HG02938 (cell line): ENCODE measurements at regions not wholly inside any gene's neighbourhood (a gene's known extent, or its start where the extent isn't known, plus 50 kb on each side); places are given as distances from the start of the nearest gene placed in this dataset.

Experiments
- ATAC-seq: cut with Tn5 transposase; IDR thresholded peaks from one replicate; pipeline ENCODE4 v1.9.1; 2021; ENCODE audit warnings: mild to moderate bottlenecking, moderate library complexity; ENCODE audit not compliant: unreplicated experiment

DNA sequence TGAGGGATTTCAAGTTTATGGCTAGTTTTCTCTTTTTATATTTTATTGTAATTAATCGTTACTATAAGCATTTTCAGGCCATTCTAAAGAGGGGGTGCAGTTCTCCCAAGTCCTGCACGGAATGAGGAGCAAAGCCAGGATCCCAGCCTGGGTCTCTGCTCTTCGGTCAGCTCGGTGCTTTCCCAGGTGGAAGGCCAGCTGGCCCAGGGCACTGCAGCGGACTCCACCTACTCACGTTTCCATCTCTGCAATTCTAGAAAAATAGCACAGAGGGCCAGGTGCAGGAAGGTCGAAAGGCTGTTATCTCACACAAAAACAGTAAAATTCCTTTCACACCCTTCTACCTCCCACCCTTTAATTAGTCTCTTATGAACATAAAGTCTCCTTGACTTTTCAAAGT is 59.5 kb upstream of the HES1 start:
- ATAC-seq: no peak

DNA sequence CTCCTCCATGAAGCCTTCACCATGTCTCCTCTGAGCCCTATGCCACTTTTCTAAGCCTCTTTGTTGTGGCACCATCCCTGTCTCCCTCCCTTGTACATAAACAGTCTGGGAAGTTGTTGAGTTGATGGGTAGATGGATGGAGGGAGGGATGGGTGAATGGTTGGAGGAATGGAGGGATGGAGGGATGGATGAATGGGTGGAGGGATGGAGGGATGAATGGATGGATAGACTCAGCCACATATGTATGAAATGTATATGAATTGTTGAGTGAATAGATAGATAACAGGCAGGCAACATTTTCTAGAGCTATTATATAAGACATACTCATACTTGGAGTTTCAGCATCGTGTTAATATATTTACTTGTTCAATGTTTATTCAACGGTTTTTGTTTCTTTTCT is 58.3 kb upstream of the HES1 start:
- no peak for ATAC-seq

DNA sequence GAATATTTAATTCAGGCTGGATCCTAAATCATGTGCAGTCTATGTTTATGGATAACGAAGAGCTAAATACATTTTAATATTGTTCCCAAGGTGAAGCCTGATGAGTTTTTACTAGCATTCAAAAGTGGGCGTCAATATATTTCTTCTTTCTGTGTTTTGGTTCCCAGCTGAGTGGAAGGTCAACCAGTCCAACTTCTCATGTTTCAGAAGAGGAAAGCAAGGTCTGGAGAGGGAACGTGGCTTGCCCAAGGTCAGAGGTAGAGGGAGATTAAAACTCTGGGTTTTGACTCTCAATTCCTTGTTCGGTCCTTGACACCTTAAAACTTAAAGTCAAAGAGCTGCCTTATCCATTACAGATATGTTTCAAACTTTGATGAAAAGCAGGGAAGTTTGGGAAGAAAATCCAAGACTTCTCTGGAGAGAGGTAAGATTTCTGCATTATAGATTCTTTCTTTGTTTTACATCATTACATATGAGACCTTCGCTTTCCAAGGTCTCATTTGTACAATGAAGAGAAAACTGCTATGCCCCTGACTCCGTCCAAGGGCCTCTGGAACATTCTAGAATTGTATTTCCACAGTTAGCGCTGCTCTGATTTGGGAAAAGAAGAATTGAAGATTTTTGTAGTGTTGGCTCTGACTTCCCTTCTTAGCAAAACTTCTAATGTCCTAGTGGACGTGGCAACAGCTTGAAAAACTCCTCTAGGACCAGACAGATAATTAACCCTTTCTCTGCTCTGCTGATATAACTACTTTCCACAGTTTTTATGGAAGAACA is 57.7 kb upstream of the HES1 start:
- no peak for ATAC-seq

DNA sequence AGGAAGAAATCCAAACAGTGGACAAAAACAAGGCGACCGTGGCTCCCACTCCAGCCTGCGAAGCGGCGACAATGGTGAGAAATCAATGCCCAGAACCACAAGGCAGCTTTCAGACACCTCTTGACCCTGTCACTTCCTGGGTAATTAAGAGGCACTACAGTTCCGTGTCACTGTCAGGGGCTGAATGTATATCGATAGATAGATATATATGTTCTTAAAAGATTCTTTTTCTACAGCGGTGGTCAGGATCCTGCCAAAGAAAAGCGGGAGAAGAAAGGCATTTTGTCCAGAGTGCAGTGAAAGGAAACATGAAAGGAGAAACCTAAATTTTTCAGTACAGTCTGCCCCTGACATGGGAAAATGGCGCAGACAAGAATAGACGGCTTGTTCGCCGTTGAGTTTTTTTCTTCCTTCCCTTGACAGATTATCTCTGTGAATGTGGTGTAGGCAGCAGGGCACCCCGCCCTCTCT is 56.2 kb upstream of the HES1 start:
- no peak for ATAC-seq

DNA sequence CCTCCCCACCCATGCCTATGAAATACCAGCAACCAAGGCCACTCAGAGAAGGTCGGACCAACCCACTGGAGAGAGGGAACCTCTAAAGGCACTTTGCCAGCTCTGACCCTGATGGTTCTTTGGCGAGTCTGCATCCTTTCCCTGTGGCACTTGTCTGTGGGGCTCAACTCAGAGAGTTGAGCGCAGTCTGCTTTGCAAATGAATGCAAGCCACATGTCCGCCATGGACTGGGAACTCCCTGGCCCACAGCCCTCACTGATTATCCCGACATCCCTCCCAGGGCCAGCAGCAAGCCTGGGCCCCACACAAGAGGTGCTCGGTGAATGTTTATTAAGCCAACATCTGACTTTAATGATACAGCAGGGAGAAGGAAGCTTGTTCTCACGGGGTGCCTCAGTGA is 55.5 kb upstream of the HES1 start:
- no peak for ATAC-seq

DNA sequence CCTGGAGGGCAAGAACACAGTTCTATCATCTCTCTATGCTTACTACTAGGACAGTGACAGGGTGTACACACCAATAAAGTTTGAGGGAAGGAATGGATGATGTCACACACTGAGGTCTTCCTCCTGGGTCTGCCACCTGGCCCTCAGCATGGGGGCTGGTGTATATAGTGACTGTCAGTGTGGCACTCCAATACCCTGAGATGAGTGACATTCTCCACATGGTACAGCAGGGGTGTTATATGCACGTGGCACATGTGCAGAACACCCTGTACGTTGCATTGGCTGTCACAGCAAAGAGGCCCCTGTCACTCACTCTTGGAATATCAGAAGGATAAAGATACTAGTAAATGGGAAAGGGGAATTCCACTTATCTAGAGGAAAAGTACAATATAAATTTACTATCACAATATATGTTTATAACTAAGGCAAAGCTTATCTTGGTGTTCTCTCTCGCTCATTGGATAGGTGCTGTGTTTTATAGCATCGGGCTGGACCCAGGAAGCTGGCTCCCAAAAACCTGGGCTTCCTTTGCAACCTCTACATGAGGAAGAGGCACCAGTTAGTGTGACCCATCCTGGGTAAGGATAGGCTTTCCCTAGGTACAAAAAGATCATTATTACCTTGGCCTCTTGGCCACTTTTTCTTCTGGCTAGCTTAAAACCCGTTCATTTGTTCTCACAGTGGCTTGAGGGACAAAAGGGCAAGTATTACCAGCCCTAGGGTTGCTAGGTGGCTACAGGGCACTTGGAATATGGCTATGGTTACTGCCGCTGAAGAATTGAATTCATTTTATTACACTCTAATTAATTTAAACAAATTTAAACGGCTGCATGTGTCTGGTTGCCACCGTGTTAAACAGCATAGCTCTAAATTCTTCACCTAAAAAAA is 54.8 kb upstream of the HES1 start:
- no peak for ATAC-seq

DNA sequence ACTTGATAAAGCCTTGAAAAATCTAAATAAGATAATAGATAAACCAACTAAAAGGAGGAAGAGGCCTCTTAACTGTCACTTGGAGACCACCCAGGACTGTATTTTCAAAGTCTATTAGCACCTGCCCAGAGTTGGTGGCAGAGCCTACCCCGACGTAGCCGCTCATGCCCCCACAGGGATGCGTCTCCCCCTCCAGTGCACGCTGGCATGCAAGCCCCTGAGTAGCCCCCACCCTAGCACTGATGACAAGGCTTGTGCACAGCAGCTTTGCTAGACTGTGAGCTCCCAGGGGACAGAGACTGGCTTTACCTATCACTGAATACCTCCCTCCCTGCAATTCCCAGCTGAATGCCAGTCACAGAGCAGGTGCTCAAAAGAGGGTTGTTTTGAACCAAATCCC is 54.1 kb upstream of the HES1 start:
- ATAC-seq: no peak

DNA sequence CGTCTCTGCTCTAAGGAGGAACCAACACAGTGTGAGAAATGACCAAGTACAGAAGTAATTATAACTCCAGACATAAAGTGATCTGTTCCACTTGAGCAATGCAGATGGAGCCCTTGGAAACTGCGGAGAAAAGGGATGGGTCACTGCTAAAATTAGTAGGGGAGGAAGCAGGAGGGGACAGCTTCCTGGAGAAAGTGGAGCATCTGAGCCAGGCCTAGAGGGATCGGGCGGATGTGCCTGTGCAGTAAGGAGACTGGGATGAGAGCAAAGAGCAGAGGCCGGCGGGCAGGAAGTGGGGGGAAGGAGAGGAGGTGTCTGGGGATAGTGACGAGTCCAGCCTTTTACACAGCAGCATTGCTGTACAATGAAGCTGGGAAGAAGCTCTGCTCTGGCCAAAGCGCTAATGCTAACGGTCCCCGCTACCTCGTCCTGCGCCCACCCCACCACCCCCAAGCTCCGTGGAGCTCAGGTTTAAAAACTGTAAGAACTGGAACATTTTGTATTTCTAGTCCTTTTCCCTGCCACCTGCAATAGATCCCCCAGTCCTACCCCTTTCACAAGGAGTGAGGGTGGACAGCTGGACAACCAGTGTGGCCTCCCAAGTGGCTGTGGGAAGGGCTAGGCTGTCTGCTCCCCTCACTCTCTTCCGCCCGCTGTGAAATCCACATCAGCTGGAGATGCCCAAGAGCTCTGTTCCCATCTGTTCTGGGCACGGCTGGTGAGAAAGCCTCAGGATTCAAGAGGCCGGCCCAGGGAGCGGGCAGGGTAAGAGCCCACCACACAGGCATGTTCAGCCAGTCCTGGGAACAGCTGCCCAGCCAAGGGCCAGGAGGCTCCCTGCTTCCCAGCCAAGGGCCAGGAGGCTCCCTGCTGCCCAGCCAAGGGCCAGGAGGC is 53.0 kb upstream of the HES1 start:
- ATAC-seq: no peak

DNA sequence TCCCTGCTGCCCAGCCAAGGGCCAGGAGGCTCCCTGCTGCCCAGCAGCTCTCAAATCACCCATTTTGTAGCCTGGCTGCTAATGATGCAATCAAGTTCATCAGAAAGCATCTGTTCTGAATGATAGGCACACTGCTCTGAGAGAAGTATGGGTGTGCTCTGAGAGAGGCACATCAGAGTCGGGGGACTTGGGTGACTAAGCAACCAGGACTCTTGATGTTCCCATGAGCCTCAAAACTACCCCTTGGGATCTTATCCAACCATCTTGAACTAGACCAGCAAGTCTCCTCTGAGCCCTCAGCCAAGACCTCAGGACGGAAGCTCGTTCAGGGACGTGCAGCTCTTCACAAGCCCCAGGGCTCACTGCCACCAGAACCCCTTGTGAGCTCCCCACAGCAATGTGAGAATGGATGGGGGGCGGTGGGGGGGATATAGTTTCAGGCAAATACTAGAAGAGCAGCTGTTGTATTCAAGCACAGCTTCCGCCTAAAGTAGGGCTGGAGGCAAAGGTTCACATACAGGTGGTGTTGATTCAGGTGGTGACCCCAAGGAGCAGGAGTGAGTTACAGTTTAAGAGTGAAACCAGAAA is 52.2 kb upstream of the HES1 start:
- peak; percentile 35 for ATAC-seq

DNA sequence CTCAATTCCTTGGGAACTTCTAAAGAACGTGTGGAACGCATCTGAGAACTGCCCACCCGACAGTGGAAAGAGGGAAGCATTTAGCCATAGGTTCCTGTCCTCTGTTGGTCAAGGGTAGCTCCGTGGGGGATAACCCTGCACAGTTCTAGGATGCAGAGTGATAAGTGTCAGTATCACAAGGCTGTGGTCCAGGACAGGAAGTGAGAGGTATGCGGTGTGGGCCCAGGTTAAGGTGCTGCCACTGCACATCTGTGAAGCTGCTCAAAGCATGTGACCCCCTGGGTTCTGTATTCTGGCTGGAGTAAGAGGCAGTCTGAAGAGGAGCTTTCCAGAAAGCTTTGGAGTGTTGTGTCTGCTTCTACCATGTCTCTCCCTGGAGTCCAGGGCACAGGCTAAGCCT is 51.7 kb upstream of the HES1 start:
- peak; percentile 99 for ATAC-seq
